PFSK-1 (cell line): ENCODE measurements at regions not wholly inside any gene's neighbourhood (a gene's known extent, or its start where the extent isn't known, plus 50 kb on each side); places are given as distances from the start of the nearest gene placed in this dataset.

Experiments used
- FOXP2 ChIP-seq: optimal IDR thresholded peaks from 2 replicates; pipeline ENCODE3; 2011; ENCODE audit warnings: borderline replicate concordance, control low read depth, inconsistent platforms; ENCODE audit not compliant: insufficient read depth; ENCODE audit errors: extremely low read length, extremely low read depth
- POLR2AphosphoS5 ChIP-seq: IDR thresholded peaks from 2 replicates; pipeline ENCODE4 v1.6.1; 2012; ENCODE audit warnings: low read depth, mild to moderate bottlenecking, control low read depth, low read length, moderate library complexity
- REST ChIP-seq, 2 experiments: IDR thresholded peaks; 2 replicates each; pipeline versions ENCODE4 v1.6.1 to v1.8.0; 2011 to 2012; ENCODE audit warnings: low read depth in 2 of 2, low read length in 2 of 2, control low read depth in 1 of 2, inconsistent platforms in 1 of 2, mild to moderate bottlenecking in 1 of 2, moderate library complexity in 1 of 2; ENCODE audit not compliant: insufficient read depth in 1 of 2
- SIN3A ChIP-seq: IDR thresholded peaks from 2 replicates; pipeline ENCODE4 v1.6.1; 2012; ENCODE audit warnings: mild to moderate bottlenecking, low read length, moderate library complexity, borderline replicate concordance; ENCODE audit not compliant: insufficient read depth
- TAF1 ChIP-seq: IDR thresholded peaks from 2 replicates; pipeline ENCODE4 v1.6.1; 2012; ENCODE audit warnings: low read length, control low read depth, borderline replicate concordance; ENCODE audit not compliant: insufficient read depth

- no peak for TF ChIP-seq POLR2AphosphoS5
- TF ChIP-seq REST (IDR thresholded peaks at IDR 0.05; ENCODE audit: insufficient read depth in 1 of 2, low read depth in 2 of 2, low read length in 2 of 2): no peak
- TF ChIP-seq FOXP2: no peak
- no peak for TF ChIP-seq TAF1
- no peak for TF ChIP-seq SIN3A
Measured at GRCh38 chr15:79570004-79570403, 137.9 kb downstream of the MINAR1 start.

- TF ChIP-seq FOXP2 (no peak), TAF1 (no peak), REST (IDR thresholded peaks at IDR 0.05; ENCODE audit: insufficient read depth in 1 of 2, low read depth in 2 of 2, low read length in 2 of 2) (no peak), POLR2AphosphoS5 (no peak), SIN3A (no peak)
Measured at GRCh38 chr15:79572691-79573404, 140.7 kb downstream of the MINAR1 start.

DNA sequence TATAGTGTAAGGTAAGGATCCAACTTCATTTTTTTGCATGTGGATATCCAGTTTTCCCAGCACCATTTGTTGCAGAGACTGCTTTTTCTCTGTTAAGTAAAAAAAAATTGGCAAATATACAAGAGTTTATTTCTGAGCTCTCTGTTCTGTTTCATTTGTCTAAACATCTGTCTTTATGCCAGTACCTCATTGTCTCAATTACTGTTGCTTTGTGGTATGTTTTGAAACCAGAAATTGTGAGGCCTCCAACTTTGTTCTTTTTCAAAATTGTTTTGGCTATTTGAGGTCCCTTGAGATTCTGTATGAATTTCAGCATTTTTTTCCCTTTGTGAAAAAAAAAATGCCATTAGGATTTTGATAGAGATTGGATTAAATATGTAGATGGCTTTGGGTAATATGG is 150.5 kb downstream of the MINAR1 start:
- TF ChIP-seq TAF1 (no peak), FOXP2 (no peak), POLR2AphosphoS5 (no peak), REST (IDR thresholded peaks at IDR 0.05; ENCODE audit: insufficient read depth in 1 of 2, low read depth in 2 of 2, low read length in 2 of 2) (no peak), SIN3A (no peak)

DNA sequence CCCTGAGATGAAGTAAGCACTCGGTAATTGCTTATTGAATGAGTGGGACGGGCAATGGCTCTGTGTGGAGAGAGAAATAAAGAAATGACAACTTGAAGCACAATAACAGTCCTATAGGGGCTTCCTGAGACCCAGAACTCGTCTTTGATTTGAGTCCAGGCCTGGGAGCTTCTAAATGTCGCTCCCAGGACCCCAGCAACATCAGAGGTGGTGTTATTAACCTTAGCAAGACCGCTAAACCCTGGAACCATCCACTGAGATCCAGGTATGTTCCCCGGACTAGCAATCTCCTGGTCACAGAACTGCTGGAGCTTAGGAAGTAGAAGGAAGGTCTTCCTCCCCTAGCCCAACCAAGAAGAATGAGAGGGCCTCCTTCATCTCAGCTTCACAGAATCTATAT is 160.0 kb downstream of the MINAR1 start:
- no peak for TF ChIP-seq SIN3A
- no peak for TF ChIP-seq TAF1
- TF ChIP-seq POLR2AphosphoS5: no peak
- no peak for TF ChIP-seq FOXP2
- no peak for TF ChIP-seq REST (IDR thresholded peaks at IDR 0.05; ENCODE audit: insufficient read depth in 1 of 2, low read depth in 2 of 2, low read length in 2 of 2)
